22Rv1 (cell line): ENCODE measurements at regions not wholly inside any gene's neighbourhood (a gene's known extent, or its start where the extent isn't known, plus 50 kb on each side); places are given as distances from the start of the nearest gene placed in this dataset.

Experiments
- H3K27ac ChIP-seq: fragments of 450-650 bp; 2 replicates; pipeline ENCODE4 v1.5.1; 2017
- ZFX ChIP-seq: fragments of 450-650 bp; IDR thresholded peaks from 2 replicates; pipeline ENCODE4 v1.6.1; 2017; ENCODE audit warnings: antibody characterized with exemption, borderline replicate concordance
- TF ChIP-seq, protein P1 (sequence below): fragments of 450-650 bp; IDR thresholded peaks from 2 replicates; pipeline ENCODE4 v1.5.1; 2017; ENCODE audit warnings: mild to moderate bottlenecking

DNA sequence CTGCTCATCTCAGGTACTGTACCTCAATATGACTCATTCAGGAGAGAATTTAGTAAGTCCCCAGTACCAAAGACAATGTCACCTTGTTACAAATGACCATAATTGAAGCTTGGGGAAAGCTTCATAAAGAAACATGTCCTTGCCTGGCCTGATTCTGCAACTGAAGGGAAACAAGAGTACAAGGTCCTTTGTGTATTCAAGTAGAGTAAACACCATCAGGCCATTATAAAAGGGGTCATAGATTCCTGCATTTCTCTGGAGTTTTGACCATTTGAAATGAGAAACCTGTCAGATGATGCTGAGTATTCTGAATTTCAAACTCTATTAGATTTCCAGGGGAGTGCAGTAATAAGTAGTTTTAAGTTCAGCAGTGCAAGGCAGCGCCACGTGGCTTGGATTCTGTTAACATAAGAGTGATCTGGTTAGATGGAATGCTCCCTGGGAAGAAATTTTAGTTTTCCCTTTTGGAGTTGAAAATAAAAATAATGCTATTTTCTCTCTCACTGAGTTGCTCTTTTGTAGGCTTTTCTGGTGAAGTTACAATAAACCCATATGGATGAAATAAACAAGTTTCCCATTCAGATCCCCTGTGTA lies 1054.3 kb downstream of the EPHA7 start:
- TF ChIP-seq, protein P1, sequence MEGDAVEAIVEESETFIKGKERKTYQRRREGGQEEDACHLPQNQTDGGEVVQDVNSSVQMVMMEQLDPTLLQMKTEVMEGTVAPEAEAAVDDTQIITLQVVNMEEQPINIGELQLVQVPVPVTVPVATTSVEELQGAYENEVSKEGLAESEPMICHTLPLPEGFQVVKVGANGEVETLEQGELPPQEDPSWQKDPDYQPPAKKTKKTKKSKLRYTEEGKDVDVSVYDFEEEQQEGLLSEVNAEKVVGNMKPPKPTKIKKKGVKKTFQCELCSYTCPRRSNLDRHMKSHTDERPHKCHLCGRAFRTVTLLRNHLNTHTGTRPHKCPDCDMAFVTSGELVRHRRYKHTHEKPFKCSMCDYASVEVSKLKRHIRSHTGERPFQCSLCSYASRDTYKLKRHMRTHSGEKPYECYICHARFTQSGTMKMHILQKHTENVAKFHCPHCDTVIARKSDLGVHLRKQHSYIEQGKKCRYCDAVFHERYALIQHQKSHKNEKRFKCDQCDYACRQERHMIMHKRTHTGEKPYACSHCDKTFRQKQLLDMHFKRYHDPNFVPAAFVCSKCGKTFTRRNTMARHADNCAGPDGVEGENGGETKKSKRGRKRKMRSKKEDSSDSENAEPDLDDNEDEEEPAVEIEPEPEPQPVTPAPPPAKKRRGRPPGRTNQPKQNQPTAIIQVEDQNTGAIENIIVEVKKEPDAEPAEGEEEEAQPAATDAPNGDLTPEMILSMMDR = no peak
- no peak for TF ChIP-seq ZFX

DNA sequence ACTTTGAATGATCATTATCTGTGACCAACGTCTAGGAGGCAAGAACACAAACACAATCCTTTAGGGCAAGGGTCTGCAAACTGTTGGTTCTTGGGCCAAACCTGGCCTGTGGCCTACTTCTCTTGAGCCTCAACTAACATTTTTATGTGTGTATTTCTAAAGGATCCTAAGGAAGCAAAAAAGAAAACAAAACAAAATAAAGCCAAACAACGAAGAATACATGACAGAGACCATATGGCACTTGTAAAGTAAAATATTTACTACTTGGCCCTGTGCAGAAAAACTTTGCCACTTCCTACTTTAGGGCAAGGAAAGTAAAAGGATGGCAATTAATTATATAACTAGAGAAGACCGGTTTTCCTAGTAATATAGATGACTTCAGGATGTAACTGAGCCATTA lies 1056.2 kb downstream of the EPHA7 start:
- H3K27ac ChIP-seq = no peak overlapping the region
- TF ChIP-seq ZFX = no peak
- TF ChIP-seq, protein P1 = no peak

More for the DNA sequence above, 1054.3 kb downstream of the EPHA7 start:
- H3K27ac ChIP-seq = no peak overlapping the region

DNA sequence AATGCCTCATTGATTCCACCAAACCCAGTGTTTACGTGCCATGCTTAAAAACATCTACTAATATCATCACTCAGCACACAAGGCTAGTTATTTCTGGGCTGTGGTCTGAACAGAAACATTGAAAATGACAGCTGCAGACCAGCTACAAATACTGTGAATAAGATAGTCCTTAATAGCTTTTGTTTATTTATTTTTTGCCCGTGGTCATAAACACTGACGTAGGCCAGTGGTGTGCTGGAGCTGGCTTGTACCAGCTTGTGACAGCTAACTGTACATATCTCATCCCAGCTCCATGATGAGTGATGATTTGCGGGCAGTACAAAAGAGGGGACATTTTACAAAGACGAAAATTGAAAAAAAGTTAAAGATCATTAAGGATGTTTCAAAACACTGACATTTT lies 1057.0 kb downstream of the EPHA7 start:
- TF ChIP-seq, protein P1 = no peak
- no peak for TF ChIP-seq ZFX
- H3K27ac ChIP-seq = no peak overlapping the region

DNA sequence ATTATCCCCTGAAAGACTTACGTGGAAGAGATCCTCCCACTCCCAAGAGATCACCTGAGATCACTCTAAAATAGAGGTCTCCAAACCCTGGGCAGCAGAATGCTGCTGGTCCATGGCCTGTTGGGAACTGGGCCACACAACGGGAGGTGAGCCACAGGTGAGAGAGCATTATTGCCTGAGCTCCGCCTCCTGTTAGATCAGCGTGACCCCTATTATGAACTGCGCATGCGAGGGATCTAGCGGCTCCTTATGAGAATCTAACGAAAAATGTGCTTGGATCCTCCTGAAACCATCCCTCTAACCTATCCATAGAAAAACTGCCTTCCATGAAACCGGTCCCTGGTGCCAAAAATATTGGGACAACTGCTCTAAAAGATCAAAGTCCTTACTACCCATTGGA lies 1057.4 kb downstream of the EPHA7 start:
- TF ChIP-seq ZFX = no peak
- TF ChIP-seq, protein P1 = no peak
- no peak overlapping the region for H3K27ac ChIP-seq

DNA sequence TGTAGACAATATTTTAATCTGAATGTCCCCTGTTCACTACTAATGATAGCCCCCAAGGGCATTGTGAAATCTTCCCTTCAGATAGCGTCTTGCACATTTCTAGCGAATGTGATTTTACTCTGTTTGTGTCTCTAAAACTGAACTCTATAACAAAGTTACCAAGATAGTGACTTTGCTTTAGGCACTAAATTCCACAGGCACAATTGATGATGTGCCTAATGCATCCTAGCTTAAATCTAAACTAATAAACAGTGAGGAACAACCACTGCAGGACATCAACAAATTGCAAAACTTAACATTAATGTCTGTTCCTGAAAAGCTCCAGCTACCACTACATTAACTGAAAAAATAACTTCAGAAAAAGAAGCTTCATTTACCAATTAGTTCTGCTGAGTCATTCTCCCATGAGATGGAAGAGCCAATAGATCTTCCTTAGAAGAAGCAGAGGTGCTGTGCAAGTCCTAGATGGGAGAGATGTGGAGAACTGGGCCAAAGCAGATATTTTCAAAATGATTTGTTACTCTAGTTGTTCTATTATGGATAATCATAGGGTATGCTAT lies 1065.0 kb downstream of the EPHA7 start:
- no peak overlapping the region for H3K27ac ChIP-seq
- TF ChIP-seq, protein P1 = no peak
- no peak for TF ChIP-seq ZFX

DNA sequence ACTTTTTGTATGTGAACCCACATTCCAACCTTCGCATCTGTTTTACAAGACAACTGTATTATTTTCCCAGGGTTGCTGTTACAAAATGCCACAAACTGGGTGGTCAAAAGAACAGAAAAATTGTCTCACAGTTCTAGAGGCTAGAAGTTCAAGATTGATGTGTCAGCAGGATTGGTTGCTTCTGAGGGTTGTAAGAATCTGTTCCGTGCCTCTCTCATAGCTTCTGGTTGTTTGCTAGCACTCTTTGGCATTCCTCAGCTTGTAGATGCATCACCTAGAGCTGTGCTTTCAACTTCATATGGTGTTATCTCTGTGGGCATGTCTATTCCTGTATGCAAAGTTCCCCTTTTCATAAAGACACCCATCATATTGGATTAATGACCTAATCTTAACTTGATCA lies 1067.2 kb downstream of the EPHA7 start:
- TF ChIP-seq, protein P1 = no peak
- no peak for TF ChIP-seq ZFX
- H3K27ac ChIP-seq = no peak overlapping the region

DNA sequence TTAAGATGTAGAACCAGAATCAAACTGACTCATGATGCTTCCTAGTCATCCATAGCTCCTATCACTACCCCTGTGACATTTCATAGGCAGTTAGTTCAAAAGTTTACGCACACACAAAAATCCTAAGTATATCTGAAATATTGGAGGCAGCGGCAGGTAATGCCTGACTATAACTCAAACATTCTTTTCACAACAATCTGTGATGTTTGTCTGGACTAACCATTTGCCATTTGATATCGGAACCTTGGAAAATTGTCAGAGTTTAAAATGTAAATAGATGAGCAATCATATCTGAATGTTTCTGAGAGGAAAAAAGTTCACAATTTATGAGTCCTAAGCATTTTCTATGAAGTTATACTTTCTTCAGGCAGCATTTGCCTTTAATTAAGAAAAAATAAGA lies 1078.2 kb downstream of the EPHA7 start:
- no peak overlapping the region for H3K27ac ChIP-seq
- no peak for TF ChIP-seq ZFX
- TF ChIP-seq, protein P1 = no peak
